ENCODE measurements at regions not wholly inside any gene's neighbourhood (a gene's known extent, or its start where the extent isn't known, plus 50 kb on each side); places are given as distances from the start of the nearest gene placed in this dataset.

GRCh38 chr10:21191512-21191911 lies 294.4 kb upstream of the NEBL start (continued):
- TF ChIP-seq, protein P1, sequence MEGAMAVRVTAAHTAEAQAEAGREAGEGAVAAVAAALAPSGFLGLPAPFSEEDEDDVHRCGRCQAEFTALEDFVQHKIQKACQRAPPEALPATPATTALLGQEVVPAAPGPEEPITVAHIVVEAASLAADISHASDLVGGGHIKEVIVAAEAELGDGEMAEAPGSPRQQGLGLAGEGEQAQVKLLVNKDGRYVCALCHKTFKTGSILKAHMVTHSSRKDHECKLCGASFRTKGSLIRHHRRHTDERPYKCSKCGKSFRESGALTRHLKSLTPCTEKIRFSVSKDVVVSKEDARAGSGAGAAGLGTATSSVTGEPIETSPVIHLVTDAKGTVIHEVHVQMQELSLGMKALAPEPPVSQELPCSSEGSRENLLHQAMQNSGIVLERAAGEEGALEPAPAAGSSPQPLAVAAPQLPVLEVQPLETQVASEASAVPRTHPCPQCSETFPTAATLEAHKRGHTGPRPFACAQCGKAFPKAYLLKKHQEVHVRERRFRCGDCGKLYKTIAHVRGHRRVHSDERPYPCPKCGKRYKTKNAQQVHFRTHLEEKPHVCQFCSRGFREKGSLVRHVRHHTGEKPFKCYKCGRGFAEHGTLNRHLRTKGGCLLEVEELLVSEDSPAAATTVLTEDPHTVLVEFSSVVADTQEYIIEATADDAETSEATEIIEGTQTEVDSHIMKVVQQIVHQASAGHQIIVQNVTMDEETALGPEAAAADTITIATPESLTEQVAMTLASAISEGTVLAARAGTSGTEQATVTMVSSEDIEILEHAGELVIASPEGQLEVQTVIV (IDR thresholded peaks at IDR 0.05; ENCODE audit: borderline replicate concordance, partially characterized antibody): no peak
- TF ChIP-seq EED (IDR thresholded peaks at IDR 0.05; ENCODE audit: low read depth): no peak
- TF ChIP-seq, protein P2, sequence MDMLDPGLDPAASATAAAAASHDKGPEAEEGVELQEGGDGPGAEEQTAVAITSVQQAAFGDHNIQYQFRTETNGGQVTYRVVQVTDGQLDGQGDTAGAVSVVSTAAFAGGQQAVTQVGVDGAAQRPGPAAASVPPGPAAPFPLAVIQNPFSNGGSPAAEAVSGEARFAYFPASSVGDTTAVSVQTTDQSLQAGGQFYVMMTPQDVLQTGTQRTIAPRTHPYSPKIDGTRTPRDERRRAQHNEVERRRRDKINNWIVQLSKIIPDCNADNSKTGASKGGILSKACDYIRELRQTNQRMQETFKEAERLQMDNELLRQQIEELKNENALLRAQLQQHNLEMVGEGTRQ (IDR thresholded peaks at IDR 0.05; ENCODE audit: borderline replicate concordance, low read depth, low read length): no peak
- TF ChIP-seq DPF2 (IDR thresholded peaks at IDR 0.05): no peak
- TF ChIP-seq MTA3 (IDR thresholded peaks at IDR 0.05; ENCODE audit: borderline replicate concordance, low read length): no peak
- TF ChIP-seq WRNIP1 (IDR thresholded peaks at IDR 0.05; ENCODE audit: borderline replicate concordance, low read depth, low read length): no peak
- no peak for TF ChIP-seq MYC (IDR thresholded peaks at IDR 0.05; ENCODE audit: insufficient read depth, insufficient read length, insufficient replicate concordance, low read length, severe bottlenecking)
- TF ChIP-seq, protein P3, sequence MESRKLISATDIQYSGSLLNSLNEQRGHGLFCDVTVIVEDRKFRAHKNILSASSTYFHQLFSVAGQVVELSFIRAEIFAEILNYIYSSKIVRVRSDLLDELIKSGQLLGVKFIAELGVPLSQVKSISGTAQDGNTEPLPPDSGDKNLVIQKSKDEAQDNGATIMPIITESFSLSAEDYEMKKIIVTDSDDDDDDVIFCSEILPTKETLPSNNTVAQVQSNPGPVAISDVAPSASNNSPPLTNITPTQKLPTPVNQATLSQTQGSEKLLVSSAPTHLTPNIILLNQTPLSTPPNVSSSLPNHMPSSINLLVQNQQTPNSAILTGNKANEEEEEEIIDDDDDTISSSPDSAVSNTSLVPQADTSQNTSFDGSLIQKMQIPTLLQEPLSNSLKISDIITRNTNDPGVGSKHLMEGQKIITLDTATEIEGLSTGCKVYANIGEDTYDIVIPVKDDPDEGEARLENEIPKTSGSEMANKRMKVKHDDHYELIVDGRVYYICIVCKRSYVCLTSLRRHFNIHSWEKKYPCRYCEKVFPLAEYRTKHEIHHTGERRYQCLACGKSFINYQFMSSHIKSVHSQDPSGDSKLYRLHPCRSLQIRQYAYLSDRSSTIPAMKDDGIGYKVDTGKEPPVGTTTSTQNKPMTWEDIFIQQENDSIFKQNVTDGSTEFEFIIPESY (IDR thresholded peaks at IDR 0.05): no peak
- TF ChIP-seq SMC3 (IDR thresholded peaks at IDR 0.05; ENCODE audit: borderline replicate concordance, low read length): no peak
